ENCODE measurements at regions not wholly inside any gene's neighbourhood (a gene's known extent, or its start where the extent isn't known, plus 50 kb on each side); places are given as distances from the start of the nearest gene placed in this dataset.
A peak's percentile ranks its signal among the peaks of the same experiment; 100 is the strongest.

DNA sequence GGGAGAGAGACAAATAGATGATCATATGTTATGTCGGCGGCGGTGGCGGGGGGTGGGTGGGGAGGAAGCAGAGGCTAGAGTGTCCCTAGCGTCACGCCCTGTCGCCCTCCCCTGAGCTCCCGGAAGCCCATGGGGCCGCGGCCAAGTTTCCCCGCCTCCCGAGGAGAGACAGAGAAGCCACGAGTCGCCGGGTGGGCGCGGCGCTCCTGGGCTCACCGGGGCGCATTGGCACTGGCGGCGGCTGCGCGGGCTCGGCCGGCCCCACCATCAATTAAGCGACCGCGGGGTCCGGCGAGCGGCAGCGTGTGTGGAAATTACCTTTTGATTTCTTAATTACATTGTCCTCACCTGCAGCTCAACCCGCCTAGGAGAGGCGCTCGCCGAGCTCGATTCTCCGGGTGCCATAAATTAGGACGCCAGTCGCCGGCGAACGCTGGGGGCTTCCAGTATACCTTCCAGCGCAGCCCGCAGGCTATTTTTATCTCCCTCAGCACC is 119.9 kb upstream of the LHX5 start:
- ChIA-PET POLR2A (no interaction called here), CTCF (interaction anchor here (0.9 kb wide), 1 partner anchor 166 kb away, joined by 3 read pairs; no protein-coding TSS in a partner anchor)
- H3K27ac ChIP-seq (ENCODE audit: extremely low read depth, low read depth, low read length), result no peak overlapping the region
- TF ChIP-seq ZNF433 (tag by site-specific recombination; IDR thresholded peaks at IDR 0.05; ENCODE audit: low read depth), result no peak
- TF ChIP-seq ZNF670 (tag by site-specific recombination; IDR thresholded peaks at IDR 0.05; ENCODE audit: low read depth), result no peak
- TF ChIP-seq SP3 (tag by site-specific recombination; IDR thresholded peaks at IDR 0.05), result 0 out of 2 replicates have a peak, but pooled peaks have one; percentile 27
- TF ChIP-seq SP7 (tag by site-specific recombination; IDR thresholded peaks at IDR 0.05), result peak; percentile 23; the same call in 1 of the 2 replicates
- no peak for TF ChIP-seq ZNF302 (tag by site-specific recombination; IDR thresholded peaks at IDR 0.05; ENCODE audit: low read depth)
- no peak for TF ChIP-seq ZNF701 (tag by site-specific recombination; IDR thresholded peaks at IDR 0.05)
- TF ChIP-seq, protein P1, sequence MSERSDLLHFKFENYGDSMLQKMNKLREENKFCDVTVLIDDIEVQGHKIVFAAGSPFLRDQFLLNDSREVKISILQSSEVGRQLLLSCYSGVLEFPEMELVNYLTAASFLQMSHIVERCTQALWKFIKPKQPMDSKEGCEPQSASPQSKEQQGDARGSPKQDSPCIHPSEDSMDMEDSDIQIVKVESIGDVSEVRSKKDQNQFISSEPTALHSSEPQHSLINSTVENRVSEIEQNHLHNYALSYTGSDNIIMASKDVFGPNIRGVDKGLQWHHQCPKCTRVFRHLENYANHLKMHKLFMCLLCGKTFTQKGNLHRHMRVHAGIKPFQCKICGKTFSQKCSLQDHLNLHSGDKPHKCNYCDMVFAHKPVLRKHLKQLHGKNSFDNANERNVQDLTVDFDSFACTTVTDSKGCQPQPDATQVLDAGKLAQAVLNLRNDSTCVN (tag by site-specific recombination; optimal IDR thresholded peaks at IDR 0.05), result peak; percentile 21
- 0 out of 2 replicates have a peak, but pooled peaks have one; percentile 8 for TF ChIP-seq OSR2 (tag by site-specific recombination; IDR thresholded peaks at IDR 0.05)
- no peak for TF ChIP-seq ZNF600 (tag by site-specific recombination; IDR thresholded peaks at IDR 0.05)
- TF ChIP-seq GLIS2 (tag by site-specific recombination; IDR thresholded peaks at IDR 0.05), result peak; percentile 28; the same call in 1 of the 2 replicates
- TF ChIP-seq WT1 (tag by site-specific recombination; IDR thresholded peaks at IDR 0.05), result no peak
- no peak for TF ChIP-seq ZFP37 (tag by site-specific recombination; IDR thresholded peaks at IDR 0.05)
- TF ChIP-seq ZNF626 (tag by site-specific recombination; IDR thresholded peaks at IDR 0.05), result no peak
- no peak for TF ChIP-seq BCL11B (tag by site-specific recombination; IDR thresholded peaks at IDR 0.05; ENCODE audit: low read depth)
- no peak for TF ChIP-seq ZNF2 (tag by site-specific recombination; IDR thresholded peaks at IDR 0.05)
- no peak for TF ChIP-seq GFI1B (tag by site-specific recombination; IDR thresholded peaks at IDR 0.05)
- TF ChIP-seq EGR2 (tag by site-specific recombination; IDR thresholded peaks at IDR 0.05; ENCODE audit: low read depth), result 0 out of 2 replicates have a peak, but pooled peaks have one; percentile 6
- no peak for TF ChIP-seq ZNF324 (tag by site-specific recombination; IDR thresholded peaks at IDR 0.05)
- TF ChIP-seq ZBTB7A (tag by site-specific recombination; IDR thresholded peaks at IDR 0.05; ENCODE audit: low read depth), result no peak
- TF ChIP-seq, protein P2, sequence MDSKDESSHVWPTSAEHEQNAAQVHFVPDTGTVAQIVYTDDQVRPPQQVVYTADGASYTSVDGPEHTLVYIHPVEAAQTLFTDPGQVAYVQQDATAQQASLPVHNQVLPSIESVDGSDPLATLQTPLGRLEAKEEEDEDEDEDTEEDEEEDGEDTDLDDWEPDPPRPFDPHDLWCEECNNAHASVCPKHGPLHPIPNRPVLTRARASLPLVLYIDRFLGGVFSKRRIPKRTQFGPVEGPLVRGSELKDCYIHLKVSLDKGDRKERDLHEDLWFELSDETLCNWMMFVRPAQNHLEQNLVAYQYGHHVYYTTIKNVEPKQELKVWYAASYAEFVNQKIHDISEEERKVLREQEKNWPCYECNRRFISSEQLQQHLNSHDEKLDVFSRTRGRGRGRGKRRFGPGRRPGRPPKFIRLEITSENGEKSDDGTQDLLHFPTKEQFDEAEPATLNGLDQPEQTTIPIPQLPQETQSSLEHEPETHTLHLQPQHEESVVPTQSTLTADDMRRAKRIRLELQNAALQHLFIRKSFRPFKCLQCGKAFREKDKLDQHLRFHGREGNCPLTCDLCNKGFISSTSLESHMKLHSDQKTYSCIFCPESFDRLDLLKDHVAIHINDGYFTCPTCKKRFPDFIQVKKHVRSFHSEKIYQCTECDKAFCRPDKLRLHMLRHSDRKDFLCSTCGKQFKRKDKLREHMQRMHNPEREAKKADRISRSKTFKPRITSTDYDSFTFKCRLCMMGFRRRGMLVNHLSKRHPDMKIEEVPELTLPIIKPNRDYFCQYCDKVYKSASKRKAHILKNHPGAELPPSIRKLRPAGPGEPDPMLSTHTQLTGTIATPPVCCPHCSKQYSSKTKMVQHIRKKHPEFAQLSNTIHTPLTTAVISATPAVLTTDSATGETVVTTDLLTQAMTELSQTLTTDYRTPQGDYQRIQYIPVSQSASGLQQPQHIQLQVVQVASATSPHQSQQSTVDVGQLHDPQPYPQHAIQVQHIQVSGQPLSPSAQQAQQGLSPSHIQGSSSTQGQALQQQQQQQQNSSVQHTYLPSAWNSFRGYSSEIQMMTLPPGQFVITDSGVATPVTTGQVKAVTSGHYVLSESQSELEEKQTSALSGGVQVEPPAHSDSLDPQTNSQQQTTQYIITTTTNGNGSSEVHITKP (tag by site-specific recombination; IDR thresholded peaks at IDR 0.05), result peak; percentile 44; the same call in 1 of the 2 replicates
- TF ChIP-seq, protein P3, sequence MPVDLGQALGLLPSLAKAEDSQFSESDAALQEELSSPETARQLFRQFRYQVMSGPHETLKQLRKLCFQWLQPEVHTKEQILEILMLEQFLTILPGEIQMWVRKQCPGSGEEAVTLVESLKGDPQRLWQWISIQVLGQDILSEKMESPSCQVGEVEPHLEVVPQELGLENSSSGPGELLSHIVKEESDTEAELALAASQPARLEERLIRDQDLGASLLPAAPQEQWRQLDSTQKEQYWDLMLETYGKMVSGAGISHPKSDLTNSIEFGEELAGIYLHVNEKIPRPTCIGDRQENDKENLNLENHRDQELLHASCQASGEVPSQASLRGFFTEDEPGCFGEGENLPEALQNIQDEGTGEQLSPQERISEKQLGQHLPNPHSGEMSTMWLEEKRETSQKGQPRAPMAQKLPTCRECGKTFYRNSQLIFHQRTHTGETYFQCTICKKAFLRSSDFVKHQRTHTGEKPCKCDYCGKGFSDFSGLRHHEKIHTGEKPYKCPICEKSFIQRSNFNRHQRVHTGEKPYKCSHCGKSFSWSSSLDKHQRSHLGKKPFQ (tag by site-specific recombination; IDR thresholded peaks at IDR 0.05), result no peak
- TF ChIP-seq TRIM28 (IDR thresholded peaks at IDR 0.05; ENCODE audit: borderline replicate concordance, low read length), result no peak
- TF ChIP-seq ZNF639 (tag by site-specific recombination; IDR thresholded peaks at IDR 0.05), result no peak
- TF ChIP-seq GLIS1 (tag by site-specific recombination; IDR thresholded peaks at IDR 0.05), result peak; percentile 78
- no peak for TF ChIP-seq ZNF792 (tag by site-specific recombination; IDR thresholded peaks at IDR 0.05)
- TF ChIP-seq ZBTB17 (tag by site-specific recombination; IDR thresholded peaks at IDR 0.05), result no peak
- TF ChIP-seq ZNF398 (tag by site-specific recombination; IDR thresholded peaks at IDR 0.05), result peak; percentile 11; the same call in 1 of the 2 replicates
- peak; percentile 41; the same call in 1 of the 2 replicates for TF ChIP-seq KLF9 (tag by site-specific recombination; IDR thresholded peaks at IDR 0.05; ENCODE audit: low read depth)
- TF ChIP-seq ZIC2 (tag by site-specific recombination; IDR thresholded peaks at IDR 0.05), result peak; percentile 72
- no peak for TF ChIP-seq ZNF837 (tag by site-specific recombination; IDR thresholded peaks at IDR 0.05)
- TF ChIP-seq ZNF548 (tag by site-specific recombination; IDR thresholded peaks at IDR 0.05), result no peak

More for the DNA sequence above, 119.9 kb upstream of the LHX5 start:
- no peaks in the 10 kb centered on the region for H3K9me3 ChIP-seq (ENCODE audit: control insufficient read depth, insufficient read depth, low read depth, low read length)
- H3K4me1 ChIP-seq (ENCODE audit: control insufficient read depth, insufficient read depth, low read length), result no peaks in the 10 kb centered on the region
- peak overlapping the region; percentile 4; the same call in 1 of the 2 replicates for H3K4me3 ChIP-seq (ENCODE audit: low read depth, low read length)
- no peaks in the 10 kb centered on the region for H3K36me3 ChIP-seq (ENCODE audit: control insufficient read depth in 2 of 2, insufficient read depth in 1 of 2, low read length in 2 of 2)

Data from HEK293 (cell line).